Ascending aorta (tissue), 2 donors: ENCODE measurements at regions not wholly inside any gene's neighbourhood (a gene's known extent, or its start where the extent isn't known, plus 50 kb on each side); places are given as distances from the start of the nearest gene placed in this dataset.

Experiments
- DNase-seq, 2 donors: peaks; one replicate each; pipeline ENCODE4 v3.0.0-alpha.2; 2019; ENCODE audit warnings: low spot score in 2 of 2
- H3K27ac ChIP-seq, 2 donors: fragments of 200-600 bp; sonication (generic); one replicate each; pipeline ENCODE4 v1.5.1; 2016 to 2017; ENCODE audit warnings: mild to moderate bottlenecking in 1 of 2
- H3K27me3 ChIP-seq: fragments of 200-600 bp; sonication (generic); one replicate; pipeline ENCODE4 v1.5.1; 2017
- H3K36me3 ChIP-seq, 2 donors: fragments of 200-600 bp; sonication (generic); one replicate each; pipeline ENCODE4 v1.5.1; 2016
- H3K4me1 ChIP-seq, 2 donors: fragments of 200-600 bp; sonication (generic); one replicate each; pipeline ENCODE4 v1.5.1; 2016 to 2017; ENCODE audit warnings: mild to moderate bottlenecking in 1 of 2
- H3K4me3 ChIP-seq, 2 donors: fragments of 200-600 bp; sonication (generic); one replicate each; pipeline ENCODE4 v1.5.1; 2016 to 2017; ENCODE audit warnings: mild to moderate bottlenecking in 1 of 2
- H3K9me3 ChIP-seq, 2 donors: fragments of 200-600 bp; sonication (generic); one replicate each; pipeline ENCODE4 v1.5.1; 2016
- CTCF ChIP-seq, 3 experiments: fragments of 200-600 bp in 2 of 3; fragments of 450-650 bp in 1 of 3; sonication (generic) in 2 of 3; IDR thresholded peaks; one replicate each; pipeline ENCODE4 v1.5.1; 2016 to 2019; ENCODE audit warnings: antibody characterized with exemption in 3 of 3, mild to moderate bottlenecking in 1 of 3, moderate library complexity in 1 of 3
- intact Hi-C: fragments of 100-400 bp; cut with DNase I; formaldehyde crosslinking; loops from one replicate; pipeline ENCODE4 v1.15.1; 2023

- no peaks in the 10 kb centered on the region for H3K9me3 ChIP-seq
- H3K27ac ChIP-seq: no peak overlapping the region
- intact Hi-C loops: no loop called here
- no peak for DNase-seq
- H3K27me3 ChIP-seq: no peaks in the 10 kb centered on the region
- no peaks in the 10 kb centered on the region for H3K36me3 ChIP-seq
- TF ChIP-seq CTCF (IDR thresholded peaks at IDR 0.05): no peak
- no peaks in the 10 kb centered on the region for H3K4me1 ChIP-seq
- no peak overlapping the region for H3K4me3 ChIP-seq
Observed at GRCh38 chr6:905556-905955, 212.6 kb upstream of the EXOC2 start.

DNA sequence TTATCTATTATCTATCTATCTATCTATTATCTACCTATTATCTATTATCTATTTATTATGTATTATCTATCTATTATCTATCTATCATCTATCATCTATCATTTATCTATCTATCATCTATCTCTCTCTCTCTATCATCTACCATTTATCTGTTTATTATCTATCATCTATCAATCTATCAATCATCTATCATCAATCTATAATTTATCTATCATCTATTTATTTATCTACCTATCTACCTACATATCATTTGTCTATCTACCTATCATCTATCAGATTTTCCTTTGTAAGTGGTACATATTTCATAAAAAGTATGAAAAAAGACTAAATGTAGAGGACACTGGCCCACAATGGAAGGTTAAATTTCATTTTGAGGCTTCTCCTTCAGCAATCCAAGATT is 212.1 kb upstream of the EXOC2 start:
- Histone ChIP-seq H3K36me3 (no peaks in the 10 kb centered on the region), H3K27me3 (no peaks in the 10 kb centered on the region), H3K27ac (no peak overlapping the region), H3K4me3 (no peak overlapping the region), H3K9me3 (no peaks in the 10 kb centered on the region), H3K4me1 (no peaks in the 10 kb centered on the region)
- TF ChIP-seq CTCF (IDR thresholded peaks at IDR 0.05): no peak
- no peak for DNase-seq
- intact Hi-C loops: no loop called here

- no peak overlapping the region for H3K4me3 ChIP-seq
- no peak overlapping the region for H3K27ac ChIP-seq
- DNase-seq: no peak
- no peaks in the 10 kb centered on the region for H3K36me3 ChIP-seq
- TF ChIP-seq CTCF (IDR thresholded peaks at IDR 0.05): no peak
- no peaks in the 10 kb centered on the region for H3K4me1 ChIP-seq
- intact Hi-C loops: no loop called here
- H3K9me3 ChIP-seq: no peaks in the 10 kb centered on the region
- no peaks in the 10 kb centered on the region for H3K27me3 ChIP-seq
Observed at GRCh38 chr6:903761-904160, 210.8 kb upstream of the EXOC2 start.

GRCh38 chr6:901696-902460 is 208.9 kb upstream of the EXOC2 start:
- intact Hi-C loops: no loop called here
- Histone ChIP-seq H3K9me3 (no peaks in the 10 kb centered on the region), H3K36me3 (no peaks in the 10 kb centered on the region), H3K4me3 (no peak overlapping the region), H3K4me1 (no peaks in the 10 kb centered on the region), H3K27ac (no peak overlapping the region), H3K27me3 (no peaks in the 10 kb centered on the region)
- no peak for TF ChIP-seq CTCF (IDR thresholded peaks at IDR 0.05)
- no peak for DNase-seq

DNA sequence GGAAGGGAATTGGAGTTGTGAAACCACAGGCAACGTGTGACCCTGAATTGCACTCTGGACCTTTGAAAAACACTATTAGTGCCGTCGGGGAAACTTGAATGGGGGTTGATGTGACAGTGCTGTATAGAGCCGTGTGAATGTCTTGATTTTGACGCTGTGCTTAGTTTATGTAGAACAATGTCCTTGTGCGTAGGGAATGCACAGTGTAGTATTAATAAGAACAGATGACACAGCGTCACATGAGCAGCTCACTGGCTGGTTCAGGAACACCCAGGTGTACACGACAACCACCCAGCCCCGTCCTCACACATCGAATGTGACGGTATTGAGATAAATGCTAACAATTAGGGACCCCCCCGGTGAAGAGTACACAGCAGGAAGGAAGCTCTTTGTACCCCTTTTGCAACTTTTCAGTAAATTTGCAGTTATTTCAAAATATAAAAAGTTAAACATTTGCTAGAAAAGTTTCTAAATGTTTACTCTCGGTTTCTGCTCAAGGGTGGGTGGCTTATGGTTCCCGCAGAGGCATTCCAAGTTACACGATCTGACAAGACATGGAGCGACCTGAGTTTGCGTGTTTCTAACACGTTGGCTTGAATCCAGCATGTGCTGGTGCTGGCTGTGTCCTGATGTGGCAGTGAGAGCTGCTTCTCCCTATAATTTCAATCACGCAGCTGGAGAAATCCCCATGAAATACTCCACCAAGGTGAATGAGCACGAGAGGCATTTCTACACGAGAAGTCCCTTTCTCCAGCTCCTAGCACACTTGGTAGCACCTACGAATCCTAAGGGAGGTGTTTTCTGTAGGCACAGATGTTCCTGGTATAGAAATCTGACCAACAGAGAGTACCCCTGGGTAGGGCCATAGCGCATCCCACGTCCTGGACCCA is 208.0 kb upstream of the EXOC2 start:
- no peak for TF ChIP-seq CTCF (IDR thresholded peaks at IDR 0.05)
- H3K36me3 ChIP-seq: no peaks in the 10 kb centered on the region
- no peaks in the 10 kb centered on the region for H3K4me1 ChIP-seq
- no peaks in the 10 kb centered on the region for H3K27me3 ChIP-seq
- no peak overlapping the region for H3K27ac ChIP-seq
- no peak overlapping the region for H3K4me3 ChIP-seq
- intact Hi-C loops: no loop called here
- H3K9me3 ChIP-seq: no peaks in the 10 kb centered on the region
- DNase-seq: no peak
